Neural progenitor cell (in vitro differentiated cells): ENCODE measurements at regions not wholly inside any gene's neighbourhood (a gene's known extent, or its start where the extent isn't known, plus 50 kb on each side); places are given as distances from the start of the nearest gene placed in this dataset.

Experiments used
- EZH2 ChIP-seq: fragments of 200-600 bp; sonication (generic); IDR thresholded peaks from 2 replicates; pipeline ENCODE4 v1.6.1; 2017; ENCODE audit warnings: antibody characterized with exemption, mild to moderate bottlenecking, moderate library complexity
- EZH2phosphoT487 ChIP-seq: fragments of 200-600 bp; sonication (generic); IDR thresholded peaks from 2 replicates; pipeline ENCODE4 v1.6.1; 2017; ENCODE audit warnings: antibody characterized with exemption
- TF ChIP-seq, protein P1 (sequence below): fragments of 200-600 bp; sonication (generic); IDR thresholded peaks from 2 replicates; pipeline ENCODE4 v1.5.1; 2017; ENCODE audit warnings: antibody characterized with exemption, mild to moderate bottlenecking

GRCh38 chr13:64937302-64937701, 2292.8 kb downstream of the PCDH9 start:
- TF ChIP-seq, protein P1, sequence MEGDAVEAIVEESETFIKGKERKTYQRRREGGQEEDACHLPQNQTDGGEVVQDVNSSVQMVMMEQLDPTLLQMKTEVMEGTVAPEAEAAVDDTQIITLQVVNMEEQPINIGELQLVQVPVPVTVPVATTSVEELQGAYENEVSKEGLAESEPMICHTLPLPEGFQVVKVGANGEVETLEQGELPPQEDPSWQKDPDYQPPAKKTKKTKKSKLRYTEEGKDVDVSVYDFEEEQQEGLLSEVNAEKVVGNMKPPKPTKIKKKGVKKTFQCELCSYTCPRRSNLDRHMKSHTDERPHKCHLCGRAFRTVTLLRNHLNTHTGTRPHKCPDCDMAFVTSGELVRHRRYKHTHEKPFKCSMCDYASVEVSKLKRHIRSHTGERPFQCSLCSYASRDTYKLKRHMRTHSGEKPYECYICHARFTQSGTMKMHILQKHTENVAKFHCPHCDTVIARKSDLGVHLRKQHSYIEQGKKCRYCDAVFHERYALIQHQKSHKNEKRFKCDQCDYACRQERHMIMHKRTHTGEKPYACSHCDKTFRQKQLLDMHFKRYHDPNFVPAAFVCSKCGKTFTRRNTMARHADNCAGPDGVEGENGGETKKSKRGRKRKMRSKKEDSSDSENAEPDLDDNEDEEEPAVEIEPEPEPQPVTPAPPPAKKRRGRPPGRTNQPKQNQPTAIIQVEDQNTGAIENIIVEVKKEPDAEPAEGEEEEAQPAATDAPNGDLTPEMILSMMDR, result no peak
- no peak for TF ChIP-seq EZH2
- no peak for TF ChIP-seq EZH2phosphoT487
